ENCODE measurements at regions not wholly inside any gene's neighbourhood (a gene's known extent, or its start where the extent isn't known, plus 50 kb on each side); places are given as distances from the start of the nearest gene placed in this dataset.

- no peak overlapping the region for H3K27ac Mint-ChIP-seq (ENCODE audit: unreplicated experiment)
- no peak overlapping the region for H3K4me3 Mint-ChIP-seq (ENCODE audit: low read depth, unreplicated experiment)
- TF ChIP-seq CTCF (IDR thresholded peaks at IDR 0.05; ENCODE audit: unreplicated experiment), result no peak
- no TSS peak for BruUV-seq (replicated peaks)
- no peaks in the 10 kb centered on the region for H3K27me3 Mint-ChIP-seq (ENCODE audit: unreplicated experiment)
- H3K4me1 Mint-ChIP-seq (ENCODE audit: low read depth, unreplicated experiment), result no peaks in the 10 kb centered on the region
- CTCF ChIA-PET, result no interaction called here
- intact Hi-C loops (cut with micrococcal nuclease; ENCODE audit: unreplicated experiment), result no loop called here
- no peak for DNase-seq
- H3K36me3 Mint-ChIP-seq (ENCODE audit: insufficient read depth, unreplicated experiment), result no peaks in the 10 kb centered on the region
- H3K9me3 Mint-ChIP-seq (ENCODE audit: low read depth, unreplicated experiment), result peaks cover 6% of the 10 kb centered on the region
Observed at GRCh38 chr21:30014886-30015285, 75.1 kb upstream of the GRIK1 start.

GRCh38 chr21:29991624-29992023, 51.8 kb upstream of the GRIK1 start:
- DNase-seq, result no peak
- Mint-ChIP-seq H3K36me3 (ENCODE audit: insufficient read depth, unreplicated experiment) (no peaks in the 10 kb centered on the region), H3K9me3 (ENCODE audit: low read depth, unreplicated experiment) (peaks cover 2% of the 10 kb centered on the region), H3K4me3 (ENCODE audit: low read depth, unreplicated experiment) (no peak overlapping the region), H3K4me1 (ENCODE audit: low read depth, unreplicated experiment) (no peaks in the 10 kb centered on the region), H3K27ac (ENCODE audit: unreplicated experiment) (no peak overlapping the region), H3K27me3 (ENCODE audit: unreplicated experiment) (no peaks in the 10 kb centered on the region)
- no TSS peak for BruUV-seq (replicated peaks)
- CTCF ChIA-PET, result no interaction called here
- intact Hi-C loops (cut with micrococcal nuclease; ENCODE audit: unreplicated experiment), result loop anchor here (2.0 kb wide), 1 partner anchor 19 kb away; no protein-coding TSS in a partner anchor
- no peak for TF ChIP-seq CTCF (IDR thresholded peaks at IDR 0.05; ENCODE audit: unreplicated experiment)

GRCh38 chr21:29989634-29990234, 49.9 kb upstream of the GRIK1 start:
- CTCF ChIA-PET, result no interaction called here
- no peaks in the 10 kb centered on the region for H3K9me3 Mint-ChIP-seq (ENCODE audit: low read depth, unreplicated experiment)

More at GRCh38 chr21:29989634-29990234, 49.9 kb upstream of the GRIK1 start:
- no peak for DNase-seq
- no peak for TF ChIP-seq CTCF (IDR thresholded peaks at IDR 0.05; ENCODE audit: unreplicated experiment)
- no peaks in the 10 kb centered on the region for H3K36me3 Mint-ChIP-seq (ENCODE audit: insufficient read depth, unreplicated experiment)
- no peaks in the 10 kb centered on the region for H3K27me3 Mint-ChIP-seq (ENCODE audit: unreplicated experiment)
- H3K4me1 Mint-ChIP-seq (ENCODE audit: low read depth, unreplicated experiment), result no peaks in the 10 kb centered on the region
- no peak overlapping the region for H3K4me3 Mint-ChIP-seq (ENCODE audit: low read depth, unreplicated experiment)
- H3K27ac Mint-ChIP-seq (ENCODE audit: unreplicated experiment), result no peak overlapping the region
- intact Hi-C loops (cut with micrococcal nuclease; ENCODE audit: unreplicated experiment), result loop anchor here (2.0 kb wide), 1 partner anchor 17 kb away; no protein-coding TSS in a partner anchor
- BruUV-seq (replicated peaks), result no TSS peak

Data from Calu3 (cell line).